Midbrain (tissue), 1 donor: ENCODE measurements at regions not wholly inside any gene's neighbourhood (a gene's known extent, or its start where the extent isn't known, plus 50 kb on each side); places are given as distances from the start of the nearest gene placed in this dataset.
"Not testable (repeated sequence)": the region's sequence is repeated elsewhere in the genome, so short reads cannot be mapped to it uniquely, and the experiment has no call there.

Experiments
- DNase-seq: peaks from one replicate; lab custom pipeline; 2025; lab: John Stamatoyannopoulos, UW

DNA sequence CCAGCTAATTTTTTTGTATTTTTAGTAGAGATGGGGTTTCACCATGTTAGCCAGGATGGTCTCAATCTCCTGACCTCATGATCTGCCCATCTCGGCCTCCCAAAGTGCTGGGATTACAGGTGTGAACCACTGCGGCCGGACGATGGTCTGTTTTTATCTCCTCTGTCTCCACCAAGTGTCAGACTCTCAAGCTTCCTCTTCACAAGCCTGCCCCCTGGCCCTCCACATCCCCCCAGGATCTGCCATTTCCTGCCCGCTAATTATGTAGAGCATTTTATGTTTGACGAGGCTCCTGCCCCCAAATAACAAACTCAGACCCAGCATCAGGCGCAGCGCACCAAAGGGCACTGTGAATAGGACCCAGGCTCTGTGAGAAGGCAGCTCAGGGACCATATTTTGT lies 101.8 kb upstream of the PCBD1 start:
- not testable (repeated sequence) for DNase-seq

DNA sequence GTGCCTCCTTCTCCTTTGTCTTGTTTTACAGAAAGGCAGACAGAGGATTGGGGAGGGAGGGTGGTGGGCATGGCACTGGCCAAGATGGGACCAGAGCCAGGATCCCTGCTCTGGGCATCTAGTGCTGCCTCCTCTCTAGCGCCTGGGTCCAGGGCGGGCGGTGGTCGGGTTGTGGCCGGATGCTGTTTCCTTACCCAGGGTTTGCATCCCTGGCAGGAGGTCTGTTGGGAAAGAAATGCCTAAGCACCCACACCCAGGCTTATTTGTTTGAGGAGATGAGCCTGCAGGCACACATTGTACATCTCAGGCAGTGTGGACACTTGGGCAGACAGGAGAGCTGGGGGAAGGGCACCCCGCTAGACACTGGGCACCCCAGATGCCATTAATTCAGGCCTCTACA lies 102.3 kb upstream of the PCBD1 start:
- DNase-seq = no peak

DNA sequence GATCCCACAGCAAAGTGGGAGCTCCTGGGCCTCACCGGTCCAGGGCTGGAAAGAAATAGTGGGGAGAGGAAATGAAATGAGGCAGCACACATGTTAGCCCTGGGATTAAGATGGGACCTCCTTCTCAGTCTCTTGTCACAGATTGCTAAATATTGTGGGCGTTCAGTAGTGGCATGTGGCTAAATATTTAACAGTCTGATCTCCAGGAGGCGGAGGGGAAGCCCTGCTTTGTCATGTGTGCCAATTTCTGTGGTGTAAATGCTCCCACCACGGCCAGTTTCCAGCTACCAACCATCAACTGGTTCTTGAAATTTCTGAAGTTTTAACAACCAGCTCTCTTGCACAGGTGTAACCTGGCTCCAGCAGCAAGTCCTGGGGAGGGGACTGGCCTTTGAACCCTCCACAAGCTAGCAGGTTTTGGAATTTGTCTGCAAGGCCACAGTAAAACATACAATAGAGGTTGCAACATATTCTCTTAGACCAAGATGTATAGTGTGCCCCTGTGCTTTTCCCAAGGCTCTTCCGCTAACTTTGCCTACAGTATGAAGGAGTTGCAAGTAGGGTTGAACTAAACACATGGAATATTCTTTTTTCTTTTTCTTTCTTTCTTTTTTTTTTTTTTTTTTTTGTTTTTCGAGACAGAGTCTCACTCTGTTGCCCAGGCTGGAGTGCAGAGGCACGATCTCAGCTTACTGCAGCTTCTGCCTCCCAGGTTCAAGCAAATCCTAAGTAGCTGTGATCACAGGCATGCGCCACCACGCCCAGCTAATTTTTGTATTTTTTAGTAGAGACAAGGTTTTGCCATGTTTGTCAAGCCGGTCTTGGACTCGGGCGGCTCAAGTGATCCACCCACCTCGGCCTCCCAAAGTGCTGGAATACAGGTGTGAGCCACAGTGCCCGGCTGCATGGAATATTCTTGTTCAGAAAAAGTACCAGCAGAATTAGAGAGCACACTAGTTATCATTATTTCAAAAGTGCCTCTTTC lies 103.1 kb upstream of the PCBD1 start:
- no peak for DNase-seq

DNA sequence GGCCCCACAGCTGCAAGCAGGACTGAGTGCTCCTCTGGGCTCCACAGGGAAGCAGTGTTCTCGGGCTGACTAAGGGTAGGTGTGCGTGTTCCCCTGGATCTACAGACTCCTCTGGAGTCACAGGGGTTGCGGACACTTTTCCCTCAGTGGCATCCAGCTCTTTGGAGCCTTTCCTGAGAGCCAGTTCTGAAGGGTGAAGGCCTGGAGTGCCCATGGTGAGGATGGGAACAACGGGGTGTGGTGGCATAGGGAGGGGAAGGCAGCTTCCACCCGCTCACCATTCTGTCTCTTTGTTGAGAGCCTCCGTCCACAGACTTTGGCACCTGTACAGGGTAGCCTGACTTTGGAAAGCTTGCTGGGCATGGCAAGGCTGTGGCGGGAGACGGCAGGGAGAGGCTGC lies 104.1 kb upstream of the PCBD1 start:
- DNase-seq = no peak

DNA sequence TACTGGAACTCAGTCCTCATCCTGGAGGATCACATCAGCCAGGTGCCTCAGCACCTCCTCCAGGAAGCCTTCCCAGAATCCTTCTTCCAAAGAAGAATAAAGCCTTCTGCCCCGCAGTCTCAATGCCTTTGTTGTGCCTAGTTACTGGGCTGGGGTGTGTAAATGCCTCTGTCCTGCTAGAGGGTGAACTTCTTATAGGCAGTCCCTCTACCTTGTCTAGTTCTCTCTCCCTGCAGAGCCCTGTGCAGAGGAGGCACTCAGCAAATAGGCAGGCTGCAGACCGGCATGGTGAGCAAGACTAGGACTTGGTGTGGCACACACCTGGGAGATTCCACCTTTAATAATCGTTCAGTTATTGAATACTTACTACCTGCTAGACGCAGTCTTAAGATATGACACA lies 104.7 kb upstream of the PCBD1 start:
- DNase-seq = no peak

DNA sequence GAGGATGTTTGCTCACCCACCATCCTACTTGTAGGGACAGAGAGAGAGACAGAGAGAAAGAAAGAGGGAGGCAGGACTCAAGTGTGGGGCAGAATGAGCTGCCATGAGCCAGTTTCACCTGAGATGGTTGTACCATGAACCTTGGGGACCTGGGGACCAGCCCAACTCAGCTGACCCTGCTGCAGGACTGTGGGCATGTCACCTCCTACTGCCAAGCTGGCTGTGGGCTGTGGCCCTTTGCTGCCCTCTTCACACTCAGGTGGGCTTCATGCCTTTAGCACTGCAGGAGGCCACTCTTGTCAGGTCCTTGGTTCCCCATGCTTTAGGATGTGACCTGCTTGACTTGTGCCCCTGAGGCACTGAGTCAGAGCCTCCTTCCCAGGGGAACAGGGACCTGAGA lies 108.2 kb upstream of the PCBD1 start:
- no peak for DNase-seq

DNA sequence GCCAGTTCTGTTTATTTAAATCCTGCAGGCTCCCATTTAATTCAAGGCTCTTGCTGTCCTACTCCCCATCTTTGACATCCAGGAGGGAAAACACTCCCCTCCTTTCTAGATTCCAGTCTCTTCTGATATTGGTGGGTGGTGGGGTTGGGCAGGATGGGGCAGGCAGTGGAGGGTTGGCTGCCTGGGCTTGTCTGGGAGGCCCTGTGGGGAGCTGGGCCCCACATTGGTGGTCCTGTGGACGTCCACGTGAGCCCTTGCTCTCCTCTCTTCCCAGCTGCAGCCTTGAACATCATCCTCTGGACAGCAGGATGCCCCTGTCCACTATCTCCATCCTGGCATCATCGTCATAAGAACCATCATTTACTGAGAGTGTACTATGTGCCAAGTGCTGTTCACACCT lies 108.9 kb upstream of the PCBD1 start:
- DNase-seq = no peak

DNA sequence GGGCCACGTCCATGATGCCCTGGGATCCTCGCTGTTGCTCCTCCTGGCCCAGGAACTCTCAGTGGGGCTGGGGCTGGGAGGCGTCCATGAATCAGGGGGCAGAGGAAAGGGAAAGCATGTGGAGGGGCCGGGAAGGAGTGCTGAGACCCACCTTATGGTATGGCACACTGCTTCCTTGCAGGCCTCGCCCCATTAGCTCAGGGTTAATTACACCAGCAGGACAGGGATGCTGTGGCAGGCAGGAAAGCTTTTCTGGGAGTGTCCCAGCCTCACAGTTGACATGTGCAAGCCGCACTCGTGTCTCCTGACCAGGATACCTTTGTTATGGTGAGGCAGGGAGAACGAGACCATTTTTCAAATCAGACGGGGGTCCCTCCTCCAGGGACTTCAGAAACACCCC lies 109.7 kb upstream of the PCBD1 start:
- no peak for DNase-seq

DNA sequence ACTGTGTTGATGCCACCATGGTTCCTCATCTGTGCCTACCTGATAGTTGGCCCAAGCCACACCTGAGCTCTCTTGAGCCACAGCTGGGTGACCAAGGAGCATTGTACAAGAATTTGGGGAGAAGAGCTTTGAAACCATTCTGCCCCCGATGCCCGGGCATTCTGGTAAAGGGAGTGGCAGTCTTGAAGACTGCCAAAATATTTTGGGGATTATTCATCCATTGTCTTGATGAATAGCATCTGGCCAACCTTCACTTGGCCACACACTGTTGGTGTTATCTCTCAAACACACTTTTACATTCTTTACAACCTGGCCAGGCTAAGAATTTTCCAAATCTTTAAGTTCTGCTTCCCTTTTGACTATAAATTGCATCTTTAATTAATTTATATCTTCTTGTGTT lies 113.1 kb upstream of the PCBD1 start:
- no peak for DNase-seq

DNA sequence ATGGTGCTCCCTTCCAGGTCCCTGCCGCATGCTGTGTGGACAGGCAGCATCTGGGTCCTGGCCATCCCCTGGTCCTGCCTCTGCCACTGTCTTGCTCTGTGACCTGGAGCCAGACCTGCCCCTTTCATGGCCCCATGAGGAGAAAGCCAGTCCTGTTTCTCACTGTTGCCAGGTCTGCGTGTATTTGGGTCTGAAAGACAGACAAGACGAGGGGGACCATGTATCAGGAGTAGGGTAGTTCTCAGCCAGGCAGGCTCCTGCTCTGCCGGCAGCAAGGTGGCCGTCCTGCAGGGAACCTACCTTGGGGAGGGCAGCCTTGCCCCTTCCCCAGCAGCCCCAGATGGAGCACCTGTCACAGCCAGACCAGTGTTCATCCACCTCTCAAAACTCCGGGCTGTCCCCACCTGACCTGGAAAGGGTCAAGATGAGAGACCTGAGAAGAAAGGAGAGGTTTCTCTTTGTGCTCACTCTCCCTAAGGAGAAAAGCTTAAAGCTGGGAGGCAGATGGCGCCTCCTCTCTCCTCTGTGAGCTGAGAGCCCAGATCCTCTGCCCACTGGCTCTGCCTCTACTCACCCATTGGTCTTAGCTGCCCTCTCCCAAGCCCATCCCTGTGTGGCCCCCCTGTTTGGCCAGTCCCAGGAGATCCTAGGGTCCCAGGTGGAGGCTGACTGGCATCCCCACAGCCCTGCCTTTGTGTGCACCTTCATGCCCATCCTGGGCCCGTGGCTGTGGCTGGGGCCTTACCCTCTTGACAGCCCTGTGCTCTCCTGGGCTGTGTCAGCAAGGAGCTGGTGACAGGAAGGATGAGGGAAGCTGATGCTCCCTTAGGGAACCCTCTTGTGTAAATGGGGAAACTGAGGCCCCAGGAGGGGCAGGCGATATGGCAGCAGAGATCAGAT lies 116.1 kb upstream of the PCBD1 start:
- DNase-seq = no peak

DNA sequence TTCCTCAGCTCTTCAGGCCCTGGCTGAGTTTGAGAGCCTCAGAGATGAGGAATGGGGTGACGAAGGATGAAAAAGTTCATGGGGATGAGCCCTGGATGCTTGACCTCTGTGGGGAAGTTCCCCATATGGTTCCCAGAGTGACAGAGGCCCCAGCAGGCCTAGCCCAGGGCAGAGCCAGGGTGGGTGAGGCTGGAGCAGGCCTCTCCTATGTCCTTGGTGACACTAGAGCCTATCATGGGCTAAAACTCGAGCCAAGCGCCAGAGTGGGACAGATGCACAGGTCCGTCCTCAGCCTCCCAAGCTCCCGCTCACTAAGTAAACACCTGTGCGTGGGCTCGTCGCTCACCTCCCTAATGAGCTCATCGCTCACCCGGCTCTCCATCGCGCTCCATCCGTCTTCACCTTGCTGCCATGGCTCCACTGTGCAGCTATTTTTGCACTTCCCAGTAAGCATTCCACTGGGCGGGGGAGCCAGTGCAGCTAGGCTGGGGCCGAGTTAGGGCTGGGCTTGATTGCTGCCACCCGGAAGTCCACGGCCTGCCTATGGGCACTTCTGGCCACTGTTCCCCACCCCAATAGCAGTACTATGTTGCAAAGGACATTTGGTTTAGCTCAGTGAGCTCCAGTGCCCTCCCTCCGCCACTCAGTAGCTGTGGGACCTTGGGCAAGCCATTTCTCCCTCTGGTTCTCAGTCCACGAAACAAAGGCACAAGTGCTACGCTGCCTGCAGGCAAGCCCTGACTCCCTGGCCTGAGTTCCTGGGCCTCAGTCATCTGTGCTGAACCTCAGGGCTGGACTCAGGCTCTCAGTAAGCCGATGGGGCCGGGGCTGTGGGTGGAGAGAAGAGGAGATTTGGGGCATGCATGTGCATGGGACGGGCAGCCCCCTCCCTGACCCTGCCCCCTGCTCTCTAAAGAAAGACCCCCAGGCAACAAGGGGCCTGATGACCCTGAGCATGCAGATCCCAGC lies 117.3 kb upstream of the PCBD1 start:
- no peak for DNase-seq

DNA sequence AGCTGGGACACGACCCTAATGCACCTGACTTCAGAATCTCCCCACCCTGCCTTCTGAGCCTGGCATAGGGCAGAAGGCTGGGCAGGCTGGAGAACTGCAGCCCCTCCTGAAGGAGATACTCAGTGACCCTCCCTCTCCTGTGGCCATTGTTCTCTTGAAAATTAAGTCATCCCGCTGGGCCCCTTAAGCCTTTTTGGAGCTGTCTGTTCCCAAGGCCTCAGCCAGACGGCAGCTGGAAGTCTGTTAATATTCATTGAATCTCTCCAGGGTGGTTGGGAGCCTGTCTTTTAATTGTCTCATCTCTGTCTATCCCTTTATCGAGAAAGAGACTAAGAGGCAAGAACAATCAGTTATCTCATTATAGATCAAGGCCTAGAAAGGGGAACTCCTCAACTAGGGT lies 118.1 kb upstream of the PCBD1 start:
- DNase-seq = no peak

DNA sequence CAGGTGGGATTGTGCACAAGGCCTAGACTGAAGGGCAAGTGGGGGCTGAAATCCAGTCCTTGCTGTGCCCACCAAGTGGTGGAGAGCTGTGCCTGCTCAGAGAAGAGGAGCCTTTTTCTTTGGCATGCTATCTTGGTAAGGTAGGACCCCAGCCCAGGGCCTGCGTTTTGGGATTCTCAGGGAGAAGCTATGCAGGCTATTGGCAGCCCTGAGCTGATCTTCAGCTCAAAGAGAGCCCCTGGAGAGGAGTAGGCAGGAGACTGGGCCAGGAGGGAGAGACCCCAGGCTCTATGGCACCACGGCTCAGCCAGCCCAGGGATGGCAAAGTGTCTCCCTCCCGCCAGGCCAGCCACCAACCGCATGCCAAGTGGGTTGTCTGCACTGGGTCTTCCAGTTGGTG lies 119.2 kb upstream of the PCBD1 start:
- no peak for DNase-seq

DNA sequence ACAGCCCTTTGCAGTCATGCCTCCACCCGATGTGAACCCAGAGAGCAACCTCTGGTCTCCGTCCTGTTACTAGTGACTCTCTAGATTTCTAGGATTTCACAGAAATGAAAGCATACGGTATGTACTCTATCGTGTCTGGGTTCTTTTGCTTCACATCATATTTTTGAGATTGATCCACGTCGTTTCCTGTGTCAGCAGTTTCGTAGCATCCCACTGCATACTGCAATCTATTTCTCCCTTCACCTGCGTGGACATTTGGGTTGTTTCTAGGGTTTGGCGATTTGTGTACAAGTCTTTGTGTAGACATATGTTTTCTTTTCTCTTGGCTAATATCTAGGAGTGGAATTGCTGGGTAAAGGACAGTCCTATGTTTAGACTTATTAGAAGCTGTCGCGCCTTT lies 119.8 kb upstream of the PCBD1 start:
- no peak for DNase-seq

DNA sequence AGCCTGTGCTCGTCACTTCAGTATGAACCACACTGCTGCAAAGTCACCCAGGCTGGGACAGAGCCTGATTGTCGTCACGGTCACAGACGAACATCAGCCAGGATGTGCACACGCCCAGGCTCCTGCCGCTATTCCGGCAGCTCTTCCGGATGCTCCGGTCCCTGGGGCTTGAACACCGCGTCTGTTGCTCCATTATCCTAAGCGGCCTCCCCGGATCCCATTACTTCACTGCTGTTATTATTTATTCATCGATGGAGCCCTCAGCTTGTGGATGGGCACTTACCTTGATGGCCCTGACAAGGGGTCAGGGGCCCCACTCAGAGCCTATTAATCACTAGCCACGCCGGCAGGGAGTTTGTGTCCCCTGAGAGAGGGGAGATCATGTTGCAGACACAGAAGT lies 120.8 kb upstream of the PCBD1 start:
- DNase-seq = no peak

DNA sequence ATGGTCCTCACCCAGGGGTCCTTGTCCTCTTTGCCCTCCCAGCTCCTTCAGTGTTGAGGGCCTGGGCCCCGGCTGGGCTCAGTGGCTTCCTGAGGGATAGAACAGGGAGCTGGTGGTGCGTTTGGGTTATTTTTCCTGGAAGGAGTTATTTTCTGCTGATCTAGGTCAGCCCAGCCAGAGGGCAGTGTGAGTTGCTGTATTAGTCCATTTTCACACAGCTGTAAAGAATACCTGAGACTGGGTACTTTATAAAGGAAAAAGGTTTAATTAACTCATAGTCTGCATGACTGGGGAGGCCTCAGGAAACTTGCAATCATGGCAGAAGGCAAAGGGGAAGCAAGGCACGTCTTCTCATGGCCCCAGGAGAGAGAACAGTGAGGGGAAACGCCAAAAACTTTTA lies 122.4 kb upstream of the PCBD1 start:
- no peak for DNase-seq

DNA sequence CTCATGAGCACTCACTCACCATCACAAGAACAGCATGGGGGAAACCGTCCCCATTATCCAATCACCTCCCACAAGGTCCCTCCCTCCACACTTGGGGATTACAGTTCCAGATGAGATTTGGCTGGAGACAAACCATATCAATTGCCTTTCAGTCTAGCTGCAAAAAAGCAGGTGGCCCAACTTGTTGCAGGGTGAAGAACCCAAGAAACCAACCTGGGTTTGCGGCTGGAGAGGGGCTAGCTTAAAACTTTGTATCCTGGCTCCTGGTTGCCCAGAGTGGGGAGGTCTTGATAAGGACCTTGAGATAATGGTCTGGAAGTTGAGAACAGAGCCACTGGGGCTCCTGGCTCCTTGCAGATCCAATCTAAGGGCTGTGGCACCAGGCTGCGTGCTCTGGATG lies 122.8 kb upstream of the PCBD1 start:
- no peak for DNase-seq

DNA sequence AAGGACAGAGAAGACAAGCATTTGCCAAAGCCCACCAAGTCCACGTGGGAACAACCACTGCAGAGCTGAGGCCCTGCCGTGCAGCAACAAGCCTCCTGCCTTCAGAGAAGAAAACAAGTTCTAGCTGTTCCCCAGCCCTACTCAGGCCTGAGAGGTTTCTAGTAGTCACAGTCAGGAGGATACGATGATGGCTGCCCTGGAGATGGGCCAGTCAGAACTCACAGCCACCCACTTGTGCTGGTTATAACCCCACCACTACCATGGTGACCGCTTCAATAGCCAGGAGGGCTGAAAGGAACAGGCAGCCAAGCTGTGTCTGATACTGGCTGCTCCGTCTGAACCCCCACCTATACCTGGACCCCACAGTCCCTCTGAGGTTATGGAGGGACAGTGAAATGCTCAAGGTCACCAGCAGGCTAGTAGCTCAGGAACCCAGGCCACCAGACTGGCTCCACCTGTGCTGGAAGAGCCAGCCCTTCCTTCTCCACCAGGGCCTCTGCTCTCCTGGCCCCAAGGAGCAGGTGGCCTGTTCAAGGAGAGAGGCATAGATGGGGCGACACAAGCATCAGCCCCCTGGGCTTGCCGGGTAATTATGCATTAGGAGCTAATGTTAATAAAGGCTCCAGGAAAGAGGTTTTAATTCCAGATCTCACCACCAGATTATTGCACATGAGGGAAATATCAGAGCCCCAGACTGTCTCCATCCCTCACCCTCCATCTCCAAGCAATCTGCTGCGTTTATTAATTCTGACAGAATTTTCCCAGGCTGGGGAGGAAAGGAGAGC lies 125.8 kb upstream of the PCBD1 start:
- no peak for DNase-seq

DNA sequence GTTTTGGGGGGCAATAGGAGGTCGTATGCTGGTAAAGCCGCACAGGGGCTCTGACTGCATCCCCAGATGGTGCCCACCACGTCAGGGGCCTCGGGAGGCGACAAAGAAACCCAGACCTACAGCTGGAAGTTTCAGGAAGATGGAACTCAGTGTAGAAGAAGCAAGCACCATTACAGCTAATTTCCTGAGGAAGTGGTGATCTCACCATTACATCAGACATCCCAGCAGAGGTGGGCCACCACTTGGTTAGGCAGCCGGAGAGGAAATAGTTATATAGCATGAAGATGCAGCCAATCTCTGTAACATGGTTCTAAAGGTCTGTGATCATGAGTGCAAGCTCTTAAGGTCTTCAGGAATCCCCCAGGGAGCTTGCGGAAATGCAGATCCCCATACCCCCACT lies 127.3 kb upstream of the PCBD1 start:
- DNase-seq = no peak

DNA sequence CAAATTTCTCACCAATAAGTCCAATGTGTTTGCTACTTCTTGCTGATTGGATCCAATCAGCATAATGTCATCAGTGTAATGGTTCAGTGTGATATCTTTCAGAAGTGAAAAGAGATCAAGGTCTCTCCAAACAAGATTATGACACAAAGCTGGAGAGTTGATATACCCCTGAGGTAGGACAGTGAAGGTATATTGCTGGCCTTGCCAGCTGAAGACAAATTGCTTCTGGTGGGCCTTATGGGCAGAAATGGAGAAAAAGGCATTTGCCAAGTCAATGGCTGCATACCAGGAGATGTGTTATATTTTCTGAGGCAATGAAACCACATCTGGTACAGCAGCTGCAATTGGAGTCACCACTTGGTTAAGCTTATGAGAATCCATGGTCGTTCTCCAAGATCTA lies 131.7 kb upstream of the PCBD1 start:
- DNase-seq = not testable (repeated sequence)

DNA sequence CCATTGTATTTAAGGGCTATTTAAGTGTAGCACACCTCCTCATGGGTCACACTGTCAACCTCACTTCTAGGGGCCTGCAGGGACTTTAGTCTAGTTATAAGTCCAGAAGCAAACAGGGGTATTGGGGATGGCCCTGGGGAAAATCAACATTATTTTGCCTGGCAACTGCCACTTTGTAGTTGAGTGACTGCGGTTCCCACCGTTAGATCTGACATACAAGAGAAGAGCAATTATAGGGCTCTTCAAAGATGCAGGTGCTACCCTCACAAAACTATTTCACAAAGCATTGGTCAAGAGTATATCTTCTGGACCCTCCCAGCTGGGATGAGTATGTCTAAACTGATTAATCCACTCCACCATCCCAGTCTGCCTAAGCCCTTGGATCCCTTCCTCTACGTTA lies 133.0 kb upstream of the PCBD1 start:
- DNase-seq = no peak
